Muscle of arm (tissue), 1 donor: ENCODE measurements at regions not wholly inside any gene's neighbourhood (a gene's known extent, or its start where the extent isn't known, plus 50 kb on each side); places are given as distances from the start of the nearest gene placed in this dataset.
"Not testable (repeated sequence)": the region's sequence is repeated elsewhere in the genome, so short reads cannot be mapped to it uniquely, and the experiment has no call there.

Experiments used
- DNase-seq: peaks from one replicate; pipeline ENCODE4 v3.0.0-alpha.2; 2013

DNA sequence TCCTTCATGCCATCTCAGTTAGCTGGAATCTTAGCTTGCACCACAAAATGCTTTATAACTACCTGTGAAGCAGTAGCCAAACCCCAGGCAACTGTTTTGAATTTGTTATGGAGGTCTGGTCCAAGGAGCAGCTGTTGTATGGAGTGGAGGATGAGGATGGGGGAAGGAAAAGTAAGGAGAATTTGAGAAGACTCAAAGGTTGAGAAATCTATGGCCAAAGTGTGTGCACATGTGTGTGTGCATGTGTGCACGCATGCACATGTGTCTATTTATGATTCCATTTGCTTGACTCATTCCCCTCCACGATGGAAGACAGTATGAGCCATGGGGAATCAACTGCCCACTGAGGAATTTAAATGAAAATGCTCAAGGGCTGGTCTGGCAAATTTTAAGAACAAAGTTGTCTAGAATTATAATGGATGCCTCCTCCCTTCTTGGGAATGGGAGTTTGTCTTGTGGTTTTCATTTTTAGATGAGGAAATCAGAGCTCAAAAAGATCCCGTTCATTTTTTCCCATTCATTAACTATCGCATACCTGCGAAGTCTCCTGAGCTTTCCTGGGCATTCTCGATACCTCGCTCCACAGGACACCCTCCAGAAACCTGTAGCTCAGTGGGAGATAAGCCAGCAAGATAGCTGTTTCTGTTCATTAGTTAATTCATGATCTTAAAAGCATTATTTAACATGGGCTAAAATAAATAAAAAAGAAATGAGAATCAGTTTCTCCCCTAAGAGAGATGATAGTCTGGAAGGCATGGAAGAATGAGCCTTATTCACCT lies 152.3 kb upstream of the NEDD9 start:
- DNase-seq: no peak

- no peak for DNase-seq
These were observed 149.5 kb upstream of the NEDD9 start for GRCh38 chr6:11381801-11382513.

- no peak for DNase-seq
These were observed 148.7 kb upstream of the NEDD9 start for GRCh38 chr6:11380969-11381744.

DNA sequence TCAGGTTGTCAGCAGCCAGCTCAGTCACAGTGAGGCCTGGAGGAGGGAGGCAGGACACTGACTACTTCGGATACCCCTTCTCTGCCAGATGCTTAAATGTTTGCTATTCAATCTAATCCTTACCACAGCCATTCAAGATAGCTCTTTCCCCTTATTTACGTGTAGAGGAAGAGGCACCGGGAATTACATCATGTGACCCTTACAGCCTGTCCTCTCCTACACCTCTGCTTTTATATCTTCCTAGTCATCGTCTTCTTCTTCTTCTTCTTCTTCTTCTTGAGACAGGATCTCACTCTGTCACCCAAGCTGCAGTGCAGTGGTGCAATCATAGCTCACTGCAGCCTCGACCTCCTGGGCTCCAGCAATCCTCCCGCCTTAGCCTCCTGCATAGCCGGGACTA lies 148.1 kb upstream of the NEDD9 start:
- no peak for DNase-seq

DNA sequence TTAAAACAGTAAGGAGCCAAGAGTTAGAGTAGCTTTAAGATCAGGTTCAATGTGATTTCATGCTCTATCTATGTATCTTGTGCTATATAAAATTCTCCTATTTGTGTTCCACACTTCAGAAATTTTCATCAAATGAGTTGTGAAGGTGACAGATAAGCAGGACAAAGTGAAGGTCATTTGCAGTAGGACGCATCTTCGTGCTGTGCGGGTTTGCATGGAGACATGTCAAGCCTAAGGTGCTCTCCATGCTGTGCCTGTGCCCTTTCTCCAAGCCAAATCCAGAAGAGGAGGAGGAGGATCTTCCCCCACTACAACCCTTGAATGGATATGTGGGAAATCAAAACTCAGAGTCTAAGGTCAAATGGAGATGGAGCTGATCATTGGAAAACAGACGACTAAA lies 147.3 kb upstream of the NEDD9 start:
- no peak for DNase-seq

DNA sequence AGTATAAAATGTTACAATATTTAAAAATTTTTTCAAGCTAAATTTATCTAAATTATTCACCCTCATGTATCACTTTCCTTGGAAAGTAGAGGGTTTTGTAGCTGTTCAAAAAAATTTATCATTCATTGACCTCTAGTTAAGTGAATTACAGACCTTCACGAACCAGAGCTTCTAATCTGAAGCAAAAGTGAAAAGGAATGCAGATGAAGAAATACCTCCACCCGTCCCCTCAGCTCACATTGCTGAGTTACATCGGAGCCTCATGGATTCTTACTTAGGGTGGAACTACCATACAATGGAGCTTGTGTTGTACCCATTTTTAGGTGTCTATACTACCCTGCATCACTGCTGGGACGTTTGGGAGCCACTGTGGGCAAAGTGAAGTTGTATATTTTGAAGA lies 146.2 kb upstream of the NEDD9 start:
- DNase-seq: no peak

- DNase-seq: no peak
These were observed 141.9 kb upstream of the NEDD9 start for GRCh38 chr6:11374036-11375010.

DNA sequence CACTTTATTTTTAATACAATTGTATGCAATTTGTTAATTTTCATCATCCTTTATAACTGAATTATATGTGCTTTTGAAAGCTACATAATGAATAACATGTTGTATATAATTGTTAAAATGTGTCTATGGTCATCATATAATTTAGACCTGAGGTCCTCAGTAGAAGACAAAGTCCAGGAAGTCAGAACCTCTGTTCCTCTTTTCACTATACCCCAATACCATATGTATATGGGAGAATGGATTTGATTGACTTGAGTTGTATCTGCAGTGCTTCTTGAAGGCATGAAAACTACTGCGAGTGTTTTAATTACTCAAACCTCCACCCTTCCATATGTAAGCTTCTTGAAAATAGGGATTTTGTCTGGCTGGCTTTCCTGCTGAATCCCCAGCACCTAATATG lies 140.7 kb upstream of the NEDD9 start:
- DNase-seq: no peak

- DNase-seq: not testable (repeated sequence)
These were observed 139.8 kb upstream of the NEDD9 start for GRCh38 chr6:11372186-11372790.

- no peak for DNase-seq
These were observed 137.9 kb upstream of the NEDD9 start for GRCh38 chr6:11370191-11371018.

GRCh38 chr6:11368760-11369159 lies 136.3 kb upstream of the NEDD9 start:
- no peak for DNase-seq

DNA sequence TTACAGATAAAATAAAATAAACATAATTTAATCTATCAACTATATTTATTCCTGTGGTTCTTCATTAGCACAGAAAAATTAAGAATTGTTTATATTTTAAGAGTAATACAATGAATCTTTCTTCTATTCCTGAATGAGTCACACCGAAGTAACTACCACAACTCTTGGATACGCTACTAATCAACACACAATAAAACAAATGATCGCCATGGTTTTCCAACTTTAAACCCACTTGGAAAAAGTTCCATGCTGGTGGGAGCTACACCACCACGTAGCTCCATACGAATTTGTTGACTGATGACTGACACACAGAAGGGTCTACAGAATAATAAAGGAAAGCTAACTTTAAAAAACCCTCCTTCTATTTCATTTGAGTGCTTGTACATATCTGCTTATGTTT lies 135.8 kb upstream of the NEDD9 start:
- no peak for DNase-seq

DNA sequence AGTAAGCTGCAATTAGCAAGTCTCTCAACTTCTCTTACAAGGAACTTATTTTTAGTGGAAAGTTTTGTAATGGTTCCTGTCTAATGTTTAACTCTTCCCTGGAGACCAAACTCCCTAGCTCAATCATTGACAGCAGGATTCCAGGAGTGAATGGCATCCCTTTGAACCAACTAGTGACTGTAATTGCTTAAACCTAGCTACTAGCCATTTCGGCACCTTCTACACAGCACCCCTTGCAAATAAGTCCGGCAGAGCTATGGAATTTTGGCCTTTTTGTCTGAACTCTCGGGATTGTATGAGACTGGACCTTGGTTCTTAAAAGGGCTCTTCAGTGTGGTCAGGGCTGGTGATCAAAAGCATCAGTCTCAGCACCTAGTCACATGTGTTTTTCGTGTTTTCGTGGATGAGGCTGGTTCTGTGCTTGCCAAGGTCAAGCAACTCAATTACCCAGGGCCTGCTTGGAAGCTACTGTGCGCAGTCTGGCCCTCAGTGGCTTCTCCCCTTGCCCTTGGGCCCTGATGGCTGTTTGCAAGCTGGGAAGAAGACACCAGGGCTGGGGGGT lies 135.3 kb upstream of the NEDD9 start:
- no peak for DNase-seq

- DNase-seq: no peak
These were observed 134.6 kb upstream of the NEDD9 start for GRCh38 chr6:11366934-11367637.

DNA sequence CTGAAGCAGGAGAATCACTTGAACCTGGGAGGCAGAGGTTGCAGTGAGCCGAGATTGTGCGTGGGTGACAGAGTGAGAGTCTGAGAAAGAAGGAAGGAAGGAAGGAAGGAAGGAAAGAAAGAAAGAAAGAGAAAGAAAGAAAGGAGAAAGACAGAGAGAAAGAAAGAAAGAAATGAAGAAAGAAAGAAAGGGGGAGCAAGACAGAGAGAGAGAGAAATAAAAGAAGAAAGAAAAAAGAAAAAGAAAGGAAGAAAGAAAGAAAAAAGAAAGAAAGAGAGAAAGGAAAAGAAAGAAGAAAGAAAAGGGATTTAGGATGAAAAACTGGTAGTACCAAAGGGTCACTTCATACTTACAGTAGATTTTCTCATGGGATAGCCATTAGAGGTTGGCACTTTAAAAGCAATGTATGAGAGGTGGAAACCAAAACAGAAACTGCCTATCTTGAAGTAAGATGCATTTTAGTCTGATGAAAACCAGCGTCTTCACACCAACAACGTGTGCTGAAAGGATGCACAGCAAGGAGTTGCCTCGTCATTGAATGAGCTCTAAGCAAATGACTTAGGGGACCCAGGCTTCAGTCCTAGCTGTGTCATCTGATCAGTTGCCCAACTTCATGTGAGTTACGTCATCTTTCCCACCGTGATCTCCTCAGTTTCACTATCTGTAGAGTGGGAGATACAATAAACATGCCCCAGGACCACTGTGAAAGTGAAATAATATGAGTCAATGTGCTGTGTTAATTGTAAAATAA lies 133.9 kb upstream of the NEDD9 start:
- no peak for DNase-seq

DNA sequence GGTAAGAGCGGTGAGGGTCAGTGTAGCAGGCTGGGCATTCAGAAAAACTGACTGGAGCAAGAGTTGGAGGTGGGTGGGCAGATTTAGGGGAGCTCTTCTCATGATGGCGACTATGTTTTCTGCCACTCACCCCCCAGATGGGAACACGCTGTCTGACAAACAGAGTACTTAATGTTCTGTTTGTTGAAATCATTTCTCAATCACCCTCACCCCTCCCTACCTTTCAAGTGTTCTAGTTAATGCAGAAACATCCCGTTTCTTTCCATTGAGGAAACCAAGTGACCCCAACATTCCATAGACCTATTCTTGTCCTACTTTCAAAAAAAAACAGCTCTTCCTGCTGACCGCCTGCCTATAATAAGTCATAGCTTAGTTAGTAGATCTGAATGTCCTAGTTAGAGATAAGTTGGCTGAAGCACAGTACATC lies 132.5 kb upstream of the NEDD9 start:
- DNase-seq: no peak

GRCh38 chr6:11363881-11364576 lies 131.6 kb upstream of the NEDD9 start:
- no peak for DNase-seq

- DNase-seq: no peak
These were observed 130.1 kb upstream of the NEDD9 start for GRCh38 chr6:11362564-11362963.
